K562 (cell line): ENCODE measurements at regions not wholly inside any gene's neighbourhood (a gene's known extent, or its start where the extent isn't known, plus 50 kb on each side); places are given as distances from the start of the nearest gene placed in this dataset.

Experiments
- E2F1 ChIP-seq: sonication (generic); formaldehyde crosslinking; IDR thresholded peaks from 2 replicates; pipeline ENCODE4 v1.8.1; 2023; ENCODE audit warnings: mild to moderate bottlenecking, missing genetic modification reagents, moderate library complexity
- EGR1 ChIP-seq: fragments of 450-650 bp; conservative IDR thresholded peaks from 2 replicates; pipeline ENCODE4 v1.6.1; 2017; ENCODE audit warnings: mild to moderate bottlenecking
- KDM1A ChIP-seq, 2 experiments: fragments of 450-650 bp; IDR thresholded peaks; 2 replicates each; pipeline ENCODE4 v1.6.1; 2016; ENCODE audit warnings: mild to moderate bottlenecking in 2 of 2
- NFYB ChIP-seq: IDR thresholded peaks from 2 replicates; pipeline ENCODE4 v1.6.1; 2011; ENCODE audit warnings: mild to moderate bottlenecking, moderate library complexity; ENCODE audit not compliant: insufficient read length; ENCODE audit errors: extremely low read depth
- POLR2A ChIP-seq: fragments of 450-650 bp; conservative IDR thresholded peaks from 2 replicates; pipeline ENCODE4 v1.6.1; 2016
- SMC3 ChIP-seq: conservative IDR thresholded peaks from 2 replicates; pipeline ENCODE4 v1.6.1; 2011; ENCODE audit warnings: low read depth, low read length, improper control_type of control experiment; ENCODE audit not compliant: insufficient read depth
- TAF1 ChIP-seq: IDR thresholded peaks from 2 replicates; pipeline ENCODE4 v1.6.1; 2011; ENCODE audit warnings: mild to moderate bottlenecking, low read length, moderate library complexity; ENCODE audit not compliant: insufficient read depth, control insufficient read depth, severe bottlenecking; ENCODE audit errors: extremely low read depth
- TCF7L2 ChIP-seq: fragments of 150-350 bp; IDR thresholded peaks from 2 replicates; pipeline ENCODE4 v1.6.1; 2016; ENCODE audit warnings: low read depth, mild to moderate bottlenecking, low read length, moderate library complexity
- UBTF ChIP-seq, 2 experiments: IDR thresholded peaks; 2 replicates each; pipeline ENCODE4 v1.6.1; 2012; ENCODE audit warnings: improper control_type of control experiment in 2 of 2, low read depth in 2 of 2, low read length in 2 of 2, borderline replicate concordance in 1 of 2
- ZNF124 ChIP-seq: sonication (generic); formaldehyde crosslinking; IDR thresholded peaks from 2 replicates; pipeline ENCODE4 v1.8.1; 2022; ENCODE audit warnings: missing genetic modification reagents
- ZNF280A ChIP-seq: fragments of 450-650 bp; IDR thresholded peaks from 2 replicates; pipeline ENCODE4 v1.6.1; 2018; ENCODE audit warnings: mild to moderate bottlenecking, low read depth; ENCODE audit not compliant: partially characterized antibody
- TF ChIP-seq, protein P1 (sequence below), 2 experiments: fragments of 450-650 bp; conservative IDR thresholded peaks; 2 replicates each; pipeline ENCODE4 v1.6.1; 2017; ENCODE audit warnings: mild to moderate bottlenecking in 2 of 2, moderate library complexity in 2 of 2

- TF ChIP-seq SMC3, result no peak
- no peak for TF ChIP-seq TCF7L2
- TF ChIP-seq ZNF280A, result no peak
- TF ChIP-seq EGR1, result no peak
- TF ChIP-seq NFYB, result no peak
- TF ChIP-seq, protein P1, sequence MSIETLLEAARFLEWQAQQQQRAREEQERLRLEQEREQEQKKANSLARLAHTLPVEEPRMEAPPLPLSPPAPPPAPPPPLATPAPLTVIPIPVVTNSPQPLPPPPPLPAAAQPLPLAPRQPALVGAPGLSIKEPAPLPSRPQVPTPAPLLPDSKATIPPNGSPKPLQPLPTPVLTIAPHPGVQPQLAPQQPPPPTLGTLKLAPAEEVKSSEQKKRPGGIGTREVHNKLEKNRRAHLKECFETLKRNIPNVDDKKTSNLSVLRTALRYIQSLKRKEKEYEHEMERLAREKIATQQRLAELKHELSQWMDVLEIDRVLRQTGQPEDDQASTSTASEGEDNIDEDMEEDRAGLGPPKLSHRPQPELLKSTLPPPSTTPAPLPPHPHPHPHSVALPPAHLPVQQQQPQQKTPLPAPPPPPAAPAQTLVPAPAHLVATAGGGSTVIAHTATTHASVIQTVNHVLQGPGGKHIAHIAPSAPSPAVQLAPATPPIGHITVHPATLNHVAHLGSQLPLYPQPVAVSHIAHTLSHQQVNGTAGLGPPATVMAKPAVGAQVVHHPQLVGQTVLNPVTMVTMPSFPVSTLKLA (conservative IDR thresholded peaks at IDR 0.05), result no peak
- no peak for TF ChIP-seq E2F1
- TF ChIP-seq KDM1A (IDR thresholded peaks at IDR 0.05), result no peak
- TF ChIP-seq POLR2A, result no peak
- no peak for TF ChIP-seq ZNF124
- no peak for TF ChIP-seq UBTF (IDR thresholded peaks at IDR 0.05; ENCODE audit: borderline replicate concordance in 1 of 2, low read depth in 2 of 2, low read length in 2 of 2)
- no peak for TF ChIP-seq TAF1
These were observed 940.7 kb downstream of the NR2F1-AS1 start for GRCh38 chr5:92640340-92640739.
